AG09309 (cell line): ENCODE measurements at regions not wholly inside any gene's neighbourhood (a gene's known extent, or its start where the extent isn't known, plus 50 kb on each side); places are given as distances from the start of the nearest gene placed in this dataset.
"Not testable (repeated sequence)": the region's sequence is repeated elsewhere in the genome, so short reads cannot be mapped to it uniquely, and the experiment has no call there.

Experiments used
- DNase-seq: peaks from one replicate; pipeline ENCODE4 v3.0.0-alpha.2; 2010; ENCODE audit warnings: low read depth
- H3K4me3 ChIP-seq: 2 replicates; pipeline ENCODE4 v1.5.1; 2011; ENCODE audit warnings: mild to moderate bottlenecking, low read depth, low read length, moderate library complexity; ENCODE audit not compliant: control insufficient read depth
- TF ChIP-seq, protein P1 (sequence below): IDR thresholded peaks from 2 replicates; pipeline ENCODE4 v1.5.1; 2011; ENCODE audit warnings: mild to moderate bottlenecking, low read depth, low read length, inconsistent platforms; ENCODE audit not compliant: insufficient read depth, control insufficient read depth; ENCODE audit errors: missing control alignments

- no peak overlapping the region for H3K4me3 ChIP-seq
- DNase-seq, result no peak
- TF ChIP-seq, protein P1, sequence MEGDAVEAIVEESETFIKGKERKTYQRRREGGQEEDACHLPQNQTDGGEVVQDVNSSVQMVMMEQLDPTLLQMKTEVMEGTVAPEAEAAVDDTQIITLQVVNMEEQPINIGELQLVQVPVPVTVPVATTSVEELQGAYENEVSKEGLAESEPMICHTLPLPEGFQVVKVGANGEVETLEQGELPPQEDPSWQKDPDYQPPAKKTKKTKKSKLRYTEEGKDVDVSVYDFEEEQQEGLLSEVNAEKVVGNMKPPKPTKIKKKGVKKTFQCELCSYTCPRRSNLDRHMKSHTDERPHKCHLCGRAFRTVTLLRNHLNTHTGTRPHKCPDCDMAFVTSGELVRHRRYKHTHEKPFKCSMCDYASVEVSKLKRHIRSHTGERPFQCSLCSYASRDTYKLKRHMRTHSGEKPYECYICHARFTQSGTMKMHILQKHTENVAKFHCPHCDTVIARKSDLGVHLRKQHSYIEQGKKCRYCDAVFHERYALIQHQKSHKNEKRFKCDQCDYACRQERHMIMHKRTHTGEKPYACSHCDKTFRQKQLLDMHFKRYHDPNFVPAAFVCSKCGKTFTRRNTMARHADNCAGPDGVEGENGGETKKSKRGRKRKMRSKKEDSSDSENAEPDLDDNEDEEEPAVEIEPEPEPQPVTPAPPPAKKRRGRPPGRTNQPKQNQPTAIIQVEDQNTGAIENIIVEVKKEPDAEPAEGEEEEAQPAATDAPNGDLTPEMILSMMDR, result no peak
These were observed 1707.8 kb downstream of the GRIK2 start for GRCh38 chr6:103101267-103101666.

DNA sequence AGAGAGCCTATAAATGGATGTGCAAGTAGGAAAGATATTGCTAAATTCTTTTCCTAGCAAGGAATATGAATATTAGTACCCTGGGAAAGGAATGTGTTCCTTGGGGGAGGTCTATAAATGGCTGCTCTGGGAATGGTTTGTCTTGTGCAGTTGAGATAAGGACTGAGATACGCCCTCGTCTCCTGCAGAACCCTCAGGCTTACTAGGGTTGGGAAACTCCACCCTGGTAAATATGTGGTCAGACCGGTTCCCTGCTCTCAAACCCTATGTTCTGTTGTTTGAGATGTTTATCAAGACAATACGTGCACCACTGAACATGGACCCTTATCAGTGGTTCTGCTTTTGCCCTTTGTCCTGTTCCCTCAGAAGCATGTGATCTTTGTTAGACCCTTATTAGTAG lies 1698.9 kb downstream of the GRIK2 start:
- H3K4me3 ChIP-seq, DNase-seq: not testable (repeated sequence)

GRCh38 chr6:103085801-103086200 lies 1692.3 kb downstream of the GRIK2 start:
- TF ChIP-seq, protein P1, result no peak
- H3K4me3 ChIP-seq, result no peak overlapping the region
- no peak for DNase-seq

DNA sequence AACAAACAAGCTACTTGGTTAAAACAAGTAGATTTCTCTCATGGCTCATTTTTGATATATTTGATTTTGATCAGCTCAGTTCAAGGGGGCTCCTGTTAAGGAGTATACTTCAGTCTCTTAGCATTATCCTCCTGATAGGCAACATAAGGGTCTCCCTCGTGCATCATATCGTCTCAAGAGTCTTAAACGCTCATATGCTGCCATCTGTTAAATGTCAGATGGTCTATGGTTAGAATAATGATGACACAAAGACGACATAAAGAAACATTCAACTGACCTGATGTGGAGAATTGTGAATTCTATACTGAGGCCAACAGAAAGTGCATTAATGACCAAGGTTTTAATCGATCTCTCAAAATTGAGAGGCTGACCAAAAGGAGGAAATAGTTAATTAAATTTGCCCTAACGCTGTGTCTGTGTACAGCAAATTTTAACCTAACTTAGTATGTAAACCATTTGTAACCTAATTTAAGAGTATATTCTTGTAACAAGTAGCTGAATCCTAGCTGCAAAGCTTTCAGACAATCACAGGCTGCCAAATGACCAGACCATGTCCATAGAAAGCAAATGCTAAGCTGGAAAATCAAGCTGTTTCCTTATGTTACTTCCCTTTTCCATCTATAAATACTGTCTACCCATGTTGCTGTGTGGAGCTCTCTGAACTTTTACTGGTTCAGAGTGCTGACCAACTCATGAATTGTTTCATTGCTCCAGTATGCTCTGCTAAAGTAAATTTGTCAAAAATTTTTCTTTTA lies 1688.5 kb downstream of the GRIK2 start:
- H3K4me3 ChIP-seq, result no peak overlapping the region
- no peak for DNase-seq
- TF ChIP-seq, protein P1, result no peak

- no peak overlapping the region for H3K4me3 ChIP-seq
- DNase-seq, result no peak
- TF ChIP-seq, protein P1, result no peak
These were observed 1687.6 kb downstream of the GRIK2 start for GRCh38 chr6:103081126-103081525.

DNA sequence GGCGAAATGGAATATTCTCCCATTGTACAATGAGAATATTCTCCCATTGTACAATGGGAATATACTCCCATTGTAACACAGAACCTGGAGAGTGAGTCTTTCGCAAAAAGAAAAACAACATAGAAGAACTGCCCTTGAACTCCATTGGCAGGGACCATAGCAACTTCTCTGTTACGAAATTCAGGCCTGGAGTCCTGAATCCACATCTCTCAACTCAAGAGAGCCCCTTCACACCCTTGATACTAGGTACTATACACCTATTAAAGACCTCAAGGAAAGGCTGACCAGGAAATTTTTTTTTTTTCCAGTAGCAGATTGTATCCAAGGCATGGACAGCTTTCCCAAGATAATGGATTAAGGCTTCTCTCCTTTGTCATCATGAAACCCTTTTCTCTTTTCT lies 1687.0 kb downstream of the GRIK2 start:
- no peak for DNase-seq
- no peak overlapping the region for H3K4me3 ChIP-seq
- TF ChIP-seq, protein P1, result no peak

DNA sequence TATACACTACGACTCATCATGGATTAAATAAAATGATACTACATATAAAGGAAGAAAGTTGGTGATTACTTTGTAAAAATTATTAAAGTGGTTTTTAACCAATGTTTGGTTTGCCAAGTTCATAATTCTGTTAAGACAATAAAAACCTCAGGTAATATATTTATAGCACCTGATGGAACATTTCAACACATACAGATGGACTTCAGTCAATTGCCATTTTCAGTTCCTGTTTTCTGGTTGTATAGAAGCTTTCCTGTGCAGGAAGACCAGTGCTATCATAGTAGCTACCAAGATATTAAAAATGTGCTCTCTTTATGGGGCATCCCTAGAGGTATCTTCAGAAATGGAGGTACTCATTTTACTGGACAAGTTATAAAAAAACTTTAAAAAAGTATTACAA lies 1686.4 kb downstream of the GRIK2 start:
- no peak overlapping the region for H3K4me3 ChIP-seq
- DNase-seq, result no peak
- TF ChIP-seq, protein P1, result no peak
